ENCODE measurements at regions not wholly inside any gene's neighbourhood (a gene's known extent, or its start where the extent isn't known, plus 50 kb on each side); places are given as distances from the start of the nearest gene placed in this dataset.
"Not testable (repeated sequence)": the region's sequence is repeated elsewhere in the genome, so short reads cannot be mapped to it uniquely, and the experiment has no call there.

- DNase-seq (ENCODE audit: low spot score) = no peak
- in situ Hi-C loops (cut with HindIII; ENCODE audit: low sequenced_read_pairs) = no loop called here
Observed at GRCh38 chr16:19980632-19981265, 92.9 kb downstream of the GPR139 start.

GRCh38 chr16:19979638-19980037 lies 94.1 kb downstream of the GPR139 start:
- no peak for DNase-seq (ENCODE audit: low spot score)
- in situ Hi-C loops (cut with HindIII; ENCODE audit: low sequenced_read_pairs) = no loop called here

DNA sequence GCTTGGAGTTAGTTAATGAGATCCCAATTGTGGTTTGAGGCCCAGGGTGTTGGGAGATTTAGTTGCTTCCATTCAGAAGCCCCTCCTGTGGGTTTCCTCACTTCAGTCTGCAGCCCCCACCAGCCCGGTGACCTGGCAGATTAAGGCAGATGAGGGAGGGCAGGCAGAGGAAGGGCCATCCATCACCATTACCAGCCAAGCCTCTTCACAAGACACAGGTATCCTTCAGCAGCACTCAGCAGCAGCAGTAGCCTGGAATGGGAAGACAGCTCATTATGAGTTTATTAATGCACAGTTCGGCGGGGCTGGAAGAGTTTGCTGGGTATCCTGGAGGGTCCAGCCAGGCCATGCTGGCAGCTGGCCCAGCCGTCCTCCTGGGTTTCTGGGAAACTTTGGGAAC lies 90.0 kb upstream of the GPRC5B start:
- DNase-seq (ENCODE audit: low spot score) = no peak
- in situ Hi-C loops (cut with HindIII; ENCODE audit: low sequenced_read_pairs) = no loop called here

GRCh38 chr16:19972111-19972510 lies 87.5 kb upstream of the GPRC5B start:
- no peak for DNase-seq (ENCODE audit: low spot score)
- in situ Hi-C loops (cut with HindIII; ENCODE audit: low sequenced_read_pairs) = no loop called here

- in situ Hi-C loops (cut with HindIII; ENCODE audit: low sequenced_read_pairs) = no loop called here
- DNase-seq (ENCODE audit: low spot score) = no peak
Observed at GRCh38 chr16:19968891-19969683, 84.4 kb upstream of the GPRC5B start.

DNA sequence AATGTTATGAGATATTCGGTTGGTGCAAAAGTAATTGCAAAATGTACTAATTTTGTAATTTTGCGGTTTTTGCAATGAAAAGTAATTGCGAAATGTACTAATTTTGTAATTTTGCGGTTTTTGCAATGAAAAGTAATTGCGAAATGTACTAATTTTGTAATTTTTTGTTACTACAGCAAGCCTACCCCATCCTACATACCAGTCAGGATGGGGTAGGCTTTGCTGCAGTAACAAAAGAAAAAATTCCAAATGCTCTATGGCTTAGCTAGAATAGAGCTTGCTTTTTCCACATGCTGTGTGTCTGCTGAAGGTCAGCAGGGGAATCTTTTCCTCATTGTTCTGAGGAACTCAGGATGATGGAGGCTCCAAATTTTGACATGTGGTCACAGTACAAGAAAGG lies 83.3 kb upstream of the GPRC5B start:
- in situ Hi-C loops (cut with HindIII; ENCODE audit: low sequenced_read_pairs) = no loop called here
- no peak for DNase-seq (ENCODE audit: low spot score)

- DNase-seq (ENCODE audit: low spot score) = no peak
- in situ Hi-C loops (cut with HindIII; ENCODE audit: low sequenced_read_pairs) = no loop called here
Observed at GRCh38 chr16:19967561-19967960, 82.9 kb upstream of the GPRC5B start.

DNA sequence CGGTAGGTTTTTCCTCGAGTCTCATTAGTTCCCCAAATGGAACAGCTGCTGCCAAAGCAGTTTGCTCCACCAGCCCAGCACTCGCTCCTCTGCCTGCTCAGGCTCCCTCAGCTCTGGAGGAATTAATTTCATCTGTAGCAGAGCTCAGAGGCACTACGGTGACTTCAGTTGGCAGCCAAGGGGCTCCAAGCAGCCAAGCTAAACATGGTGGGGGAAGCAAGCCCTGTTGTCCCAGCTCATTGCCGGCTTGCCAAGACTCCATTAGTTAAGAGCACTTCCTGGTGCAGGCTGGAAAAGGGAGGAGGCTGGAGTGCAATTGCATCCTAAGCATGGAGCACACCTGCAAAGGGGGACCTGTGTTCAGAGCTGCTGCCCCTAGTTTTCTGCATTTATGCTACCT lies 78.7 kb upstream of the GPRC5B start:
- in situ Hi-C loops (cut with HindIII; ENCODE audit: low sequenced_read_pairs) = no loop called here
- peak; percentile 4 for DNase-seq (ENCODE audit: low spot score)

DNA sequence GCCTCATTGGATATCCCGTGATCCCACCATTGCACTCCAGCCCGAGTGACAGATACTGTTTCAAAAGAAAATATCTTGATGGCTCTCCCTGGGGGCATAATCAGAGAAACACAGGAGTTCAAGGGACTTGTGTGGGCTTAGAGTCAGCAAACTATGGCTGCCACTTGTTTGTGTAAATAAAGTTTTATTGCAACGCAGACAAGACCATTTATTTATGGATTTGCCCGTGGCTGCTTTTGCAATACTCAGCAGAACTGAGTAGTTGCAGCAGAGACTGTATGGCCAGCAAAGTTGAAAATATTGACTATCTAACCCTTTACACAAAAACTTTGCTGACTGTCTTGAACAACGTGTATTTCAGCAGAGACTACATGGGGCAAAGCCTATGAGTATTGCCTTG lies 75.5 kb upstream of the GPRC5B start:
- in situ Hi-C loops (cut with HindIII; ENCODE audit: low sequenced_read_pairs) = no loop called here
- no peak for DNase-seq (ENCODE audit: low spot score)

DNA sequence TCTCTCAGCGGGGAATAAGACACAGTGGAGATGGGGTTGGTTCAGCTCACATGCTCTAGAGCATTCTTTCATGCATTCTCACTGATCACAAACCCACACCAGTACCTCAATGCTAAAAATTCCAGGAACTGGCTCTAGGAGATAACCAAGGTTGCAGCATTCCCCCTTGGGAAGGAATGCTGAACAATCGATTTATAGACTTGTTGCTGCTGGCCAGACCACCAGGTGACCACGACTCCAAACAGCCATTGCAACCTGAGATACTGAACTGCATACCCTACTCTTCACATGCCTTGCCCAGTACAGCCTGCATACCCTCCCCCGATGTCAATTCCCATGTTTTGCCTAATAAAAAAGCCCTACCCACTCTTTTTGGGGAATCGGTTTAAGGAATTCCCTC lies 75.1 kb upstream of the GPRC5B start:
- in situ Hi-C loops (cut with HindIII; ENCODE audit: low sequenced_read_pairs) = no loop called here
- no peak for DNase-seq (ENCODE audit: low spot score)

GRCh38 chr16:19955896-19956295 lies 71.2 kb upstream of the GPRC5B start:
- DNase-seq (ENCODE audit: low spot score); in situ Hi-C loops (cut with HindIII; ENCODE audit: low sequenced_read_pairs): not testable (repeated sequence)

DNA sequence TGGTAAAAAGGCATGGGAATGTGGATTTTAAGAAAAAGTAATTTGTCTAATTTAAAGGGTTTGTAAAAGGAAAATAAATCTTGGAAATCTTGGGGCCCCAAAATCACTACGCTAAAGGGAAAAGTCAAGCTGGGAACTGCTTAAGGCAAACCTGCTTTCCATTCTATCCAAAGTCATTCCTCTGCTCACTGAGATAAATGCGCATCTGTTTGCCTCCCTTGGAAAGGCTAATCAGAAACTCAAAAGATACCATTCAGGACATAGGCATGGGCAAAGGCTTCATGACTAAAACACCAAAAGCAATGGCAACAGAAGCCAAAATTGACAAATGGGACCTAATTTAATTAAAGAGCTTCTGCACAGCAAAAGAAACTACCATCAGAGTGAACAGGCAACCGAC lies 70.4 kb upstream of the GPRC5B start:
- in situ Hi-C loops (cut with HindIII; ENCODE audit: low sequenced_read_pairs); DNase-seq (ENCODE audit: low spot score): not testable (repeated sequence)

DNA sequence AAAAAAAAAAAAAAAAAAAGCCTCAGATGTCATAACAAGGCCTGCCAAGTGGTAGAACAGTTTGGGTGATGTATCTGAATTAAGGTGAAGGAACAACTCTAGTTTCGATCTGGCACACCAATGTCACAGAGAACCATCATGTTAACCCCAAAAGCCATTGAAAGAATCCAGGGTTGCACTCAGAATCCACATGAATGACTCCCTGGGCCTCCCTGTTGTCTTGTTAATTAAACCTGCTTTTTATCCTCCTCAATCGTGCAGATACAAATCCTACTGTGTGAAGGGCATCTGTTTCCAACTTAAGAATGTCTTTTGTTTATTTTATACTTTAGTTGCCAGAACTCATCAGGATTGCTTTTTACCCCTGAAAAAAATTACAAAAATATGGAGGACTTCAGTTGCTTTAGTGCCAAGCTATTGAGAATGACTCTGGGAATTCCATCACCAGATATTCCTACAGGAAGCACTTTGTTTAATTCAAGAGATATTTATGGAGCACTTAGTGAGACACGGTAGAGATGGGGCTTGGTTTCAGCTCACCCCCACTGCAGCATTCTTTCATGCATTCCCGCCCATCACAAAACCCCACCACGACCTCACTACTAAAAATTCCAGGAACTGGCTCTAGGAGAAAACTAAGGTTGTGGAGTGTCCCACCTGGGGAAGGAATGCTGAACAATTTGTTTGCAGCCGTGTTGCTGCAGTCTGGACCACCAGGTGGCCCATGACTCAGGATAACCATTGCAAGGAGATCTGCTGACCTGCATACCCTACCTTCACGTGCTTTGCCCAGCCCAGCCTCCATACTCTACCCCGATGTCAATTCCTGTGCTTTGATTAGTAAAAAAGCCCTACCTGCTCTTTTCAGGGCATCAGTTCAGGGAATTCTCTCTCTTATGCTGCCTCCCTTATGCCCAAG lies 63.8 kb upstream of the GPRC5B start:
- no peak for DNase-seq (ENCODE audit: low spot score)
- in situ Hi-C loops (cut with HindIII; ENCODE audit: low sequenced_read_pairs) = no loop called here

GRCh38 chr16:19945934-19946333 lies 61.3 kb upstream of the GPRC5B start:
- in situ Hi-C loops (cut with HindIII; ENCODE audit: low sequenced_read_pairs) = no loop called here
- no peak for DNase-seq (ENCODE audit: low spot score)

DNA sequence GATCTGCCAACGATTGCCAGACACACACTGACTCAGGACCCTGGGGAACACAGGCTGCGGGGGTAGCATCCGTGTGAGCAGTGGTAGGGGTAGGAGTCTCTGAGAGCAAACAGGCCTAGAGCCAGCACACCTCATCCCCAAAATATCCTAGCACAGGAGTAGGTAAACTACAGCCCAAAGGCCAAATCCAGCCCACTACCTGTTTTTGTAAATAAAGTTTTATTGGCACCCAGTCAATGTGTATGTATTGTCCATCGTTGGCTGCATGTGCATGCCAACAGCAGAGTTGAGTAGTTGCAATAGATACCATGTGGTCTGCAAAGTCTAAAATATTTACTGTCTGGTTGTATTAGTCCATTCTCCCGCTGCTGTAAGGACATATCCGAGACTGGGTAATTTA lies 55.5 kb upstream of the GPRC5B start:
- in situ Hi-C loops (cut with HindIII; ENCODE audit: low sequenced_read_pairs) = no loop called here
- DNase-seq (ENCODE audit: low spot score) = no peak

DNA sequence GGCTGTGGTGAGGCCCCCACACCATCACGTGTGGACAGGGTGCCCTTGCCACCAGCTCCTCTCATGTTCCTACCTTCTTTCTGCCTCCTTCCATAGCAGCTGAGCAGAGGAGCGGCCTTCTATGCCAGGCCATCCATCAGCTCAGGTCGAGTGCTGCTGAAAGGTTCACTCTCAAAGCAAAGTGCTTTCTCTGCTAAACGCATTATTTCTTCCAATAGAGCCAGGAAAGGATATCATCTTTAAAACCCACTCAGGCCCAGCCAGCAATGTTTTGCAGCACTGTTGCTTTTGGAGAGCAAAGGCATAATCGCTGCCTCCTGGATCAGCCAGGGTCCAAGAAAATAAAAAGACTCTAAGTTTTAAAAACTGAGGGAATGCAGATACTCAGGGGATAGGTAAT lies 54.9 kb upstream of the GPRC5B start:
- DNase-seq (ENCODE audit: low spot score) = no peak

GRCh38 chr16:19938536-19938935 lies 53.9 kb upstream of the GPRC5B start:
- peak; percentile 54 for DNase-seq (ENCODE audit: low spot score)
- in situ Hi-C loops (cut with HindIII; ENCODE audit: low sequenced_read_pairs) = no loop called here

More for the DNA sequence above, 54.9 kb upstream of the GPRC5B start:
- in situ Hi-C loops (cut with HindIII; ENCODE audit: low sequenced_read_pairs) = no loop called here

GRCh38 chr16:19936441-19936840 lies 51.8 kb upstream of the GPRC5B start:
- DNase-seq (ENCODE audit: low spot score) = no peak
- in situ Hi-C loops (cut with HindIII; ENCODE audit: low sequenced_read_pairs) = no loop called here

DNA sequence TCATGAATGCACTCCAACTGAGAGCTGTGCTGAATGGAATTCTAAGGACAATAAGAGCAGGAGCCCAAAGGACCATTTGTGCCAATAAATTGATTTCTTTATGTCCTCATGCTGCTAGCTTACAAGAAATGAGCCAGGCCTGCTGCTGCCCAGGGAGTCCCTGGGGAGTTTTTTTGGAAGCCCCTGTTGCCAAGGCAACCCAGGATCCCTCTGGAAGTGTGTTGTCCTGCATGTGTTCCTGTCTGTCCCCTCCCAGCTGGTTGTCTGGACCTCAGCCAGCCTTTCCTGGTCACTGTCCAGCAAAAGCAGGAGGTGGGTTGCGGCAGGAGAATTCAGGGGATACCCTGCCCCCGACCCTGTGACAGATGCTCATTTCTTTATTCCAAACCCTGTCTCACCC lies 51.0 kb upstream of the GPRC5B start:
- no peak for DNase-seq (ENCODE audit: low spot score)
- in situ Hi-C loops (cut with HindIII; ENCODE audit: low sequenced_read_pairs) = no loop called here

Data from G401 (cell line).